ENCODE measurements at regions not wholly inside any gene's neighbourhood (a gene's known extent, or its start where the extent isn't known, plus 50 kb on each side); places are given as distances from the start of the nearest gene placed in this dataset.
"Not testable (repeated sequence)": the region's sequence is repeated elsewhere in the genome, so short reads cannot be mapped to it uniquely, and the experiment has no call there.

DNA sequence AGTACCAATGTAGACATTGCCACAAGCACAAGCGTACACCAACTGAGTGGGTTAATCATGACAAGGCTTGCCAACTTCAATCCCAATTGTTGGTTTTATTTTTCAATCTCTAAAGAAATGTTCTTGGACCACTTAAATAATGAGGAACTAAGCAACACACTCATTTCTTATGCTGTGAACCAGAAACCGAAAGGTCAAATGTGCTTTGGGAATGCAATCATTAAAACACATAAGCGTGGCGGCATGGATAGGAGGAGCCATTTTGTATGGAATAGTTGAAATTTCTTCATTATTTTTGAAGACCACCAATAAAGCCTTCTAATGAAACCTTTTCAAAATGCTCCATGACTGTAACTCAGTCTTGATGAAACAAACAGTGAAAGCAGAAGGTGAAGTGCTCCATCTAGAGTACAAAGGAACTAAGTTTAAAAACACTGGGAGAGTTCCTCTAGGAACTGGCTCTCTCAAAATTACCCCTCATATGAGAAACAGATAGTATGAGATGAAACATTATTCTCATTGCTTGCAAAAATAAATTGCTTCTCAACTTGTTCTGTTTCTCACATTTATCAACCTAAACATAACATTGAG is 113.2 kb upstream of the CHST9 start:
- no peak overlapping the region for H3K4me3 Mint-ChIP-seq
- Histone ChIP-seq H3K23ac (ENCODE audit: insufficient read length, low read depth, low read length) (no peak overlapping the region), H4K8ac (replicated peaks; ENCODE audit: insufficient read length, low read depth, low read length) (no peak overlapping the region), H3K9me3 (ENCODE audit: control insufficient read depth, low read depth, low read length) (no peaks in the 10 kb centered on the region), H3K4me1 (ENCODE audit: insufficient read depth, low read length) (peaks cover 2% of the 10 kb centered on the region; the same call in 1 of the 2 replicates), H3K27me3 (ENCODE audit: insufficient read depth, low read length) (no peaks in the 10 kb centered on the region), H3K79me1 (ENCODE audit: insufficient read depth, low read depth, low read length, poor library complexity, severe bottlenecking) (no peaks in the 10 kb centered on the region), H2AFZ (ENCODE audit: low read length) (no peak overlapping the region), H3K56ac (ENCODE audit: insufficient read length, low read depth, low read length) (no peak overlapping the region), H3K4me2 (ENCODE audit: insufficient read depth, insufficient read length, low read length) (no peak overlapping the region), H2BK12ac (ENCODE audit: insufficient read length, low read depth, low read length) (no peak overlapping the region), H3K9ac (ENCODE audit: extremely low read depth, insufficient read length, low read length) (no peak overlapping the region), H2BK15ac (ENCODE audit: low read depth, low read length) (no peak overlapping the region), H3K27ac (ENCODE audit: insufficient read length, low read depth, low read length) (no peak overlapping the region), H3K14ac (ENCODE audit: insufficient read depth, low read length) (no peak overlapping the region), H2AK5ac (ENCODE audit: insufficient read length, low read length) (no peak overlapping the region), H4K20me1 (ENCODE audit: control insufficient read depth, insufficient read depth, insufficient read length) (no peaks in the 10 kb centered on the region), H3T11ph (ENCODE audit: low read length) (no peak overlapping the region), H3K18ac (ENCODE audit: insufficient read length, low read depth, low read length) (no peak overlapping the region), H2BK20ac (ENCODE audit: low read depth, low read length, poor library complexity, severe bottlenecking) (no peak overlapping the region), H2BK120ac (ENCODE audit: low read depth, low read length, poor library complexity, severe bottlenecking) (no peak overlapping the region), H4K91ac (ENCODE audit: insufficient read length, low read depth, low read length) (no peak overlapping the region), H4K5ac (ENCODE audit: insufficient read length, low read depth, low read length) (no peak overlapping the region), H3K4ac (ENCODE audit: low read depth, low read length) (no peak overlapping the region), H2BK5ac (ENCODE audit: insufficient read length, low read length) (no peak overlapping the region), H3K23me2 (ENCODE audit: insufficient read length, low read depth, low read length, poor library complexity, severe bottlenecking) (no peaks in the 10 kb centered on the region), H3K79me2 (ENCODE audit: insufficient read depth, low read length) (no peaks in the 10 kb centered on the region)
- peaks cover 0 to 2% (median 0%) of the 10 kb centered on the region in 3 experiments; a peak in 2 of 7 replicates for H3K36me3 Mint-ChIP-seq (ENCODE audit: insufficient read depth in 1 of 3, low read depth in 3 of 3)
- H3K4me1 Mint-ChIP-seq, result peaks cover 6 to 16% of the 10 kb centered on the region in 2 experiments
- H3K9me3 Mint-ChIP-seq, result peaks cover 0 to 3% of the 10 kb centered on the region in 2 experiments; a peak in 2 of 5 replicates
- H3K27me3 Mint-ChIP-seq (ENCODE audit: low read depth), result no peaks in the 10 kb centered on the region
- no peak for DNase-seq
- TF ChIP-seq, protein P1, sequence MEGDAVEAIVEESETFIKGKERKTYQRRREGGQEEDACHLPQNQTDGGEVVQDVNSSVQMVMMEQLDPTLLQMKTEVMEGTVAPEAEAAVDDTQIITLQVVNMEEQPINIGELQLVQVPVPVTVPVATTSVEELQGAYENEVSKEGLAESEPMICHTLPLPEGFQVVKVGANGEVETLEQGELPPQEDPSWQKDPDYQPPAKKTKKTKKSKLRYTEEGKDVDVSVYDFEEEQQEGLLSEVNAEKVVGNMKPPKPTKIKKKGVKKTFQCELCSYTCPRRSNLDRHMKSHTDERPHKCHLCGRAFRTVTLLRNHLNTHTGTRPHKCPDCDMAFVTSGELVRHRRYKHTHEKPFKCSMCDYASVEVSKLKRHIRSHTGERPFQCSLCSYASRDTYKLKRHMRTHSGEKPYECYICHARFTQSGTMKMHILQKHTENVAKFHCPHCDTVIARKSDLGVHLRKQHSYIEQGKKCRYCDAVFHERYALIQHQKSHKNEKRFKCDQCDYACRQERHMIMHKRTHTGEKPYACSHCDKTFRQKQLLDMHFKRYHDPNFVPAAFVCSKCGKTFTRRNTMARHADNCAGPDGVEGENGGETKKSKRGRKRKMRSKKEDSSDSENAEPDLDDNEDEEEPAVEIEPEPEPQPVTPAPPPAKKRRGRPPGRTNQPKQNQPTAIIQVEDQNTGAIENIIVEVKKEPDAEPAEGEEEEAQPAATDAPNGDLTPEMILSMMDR (conservative IDR thresholded peaks at IDR 0.05), result peak; percentile 76
- WGBS (ENCODE audit: extremely low coverage, insufficient read length, low lambda C conversion rate), result no CpG with 5 or more reads among the region's 4 CpGs
- H3K27ac Mint-ChIP-seq, result no peak overlapping the region

DNA sequence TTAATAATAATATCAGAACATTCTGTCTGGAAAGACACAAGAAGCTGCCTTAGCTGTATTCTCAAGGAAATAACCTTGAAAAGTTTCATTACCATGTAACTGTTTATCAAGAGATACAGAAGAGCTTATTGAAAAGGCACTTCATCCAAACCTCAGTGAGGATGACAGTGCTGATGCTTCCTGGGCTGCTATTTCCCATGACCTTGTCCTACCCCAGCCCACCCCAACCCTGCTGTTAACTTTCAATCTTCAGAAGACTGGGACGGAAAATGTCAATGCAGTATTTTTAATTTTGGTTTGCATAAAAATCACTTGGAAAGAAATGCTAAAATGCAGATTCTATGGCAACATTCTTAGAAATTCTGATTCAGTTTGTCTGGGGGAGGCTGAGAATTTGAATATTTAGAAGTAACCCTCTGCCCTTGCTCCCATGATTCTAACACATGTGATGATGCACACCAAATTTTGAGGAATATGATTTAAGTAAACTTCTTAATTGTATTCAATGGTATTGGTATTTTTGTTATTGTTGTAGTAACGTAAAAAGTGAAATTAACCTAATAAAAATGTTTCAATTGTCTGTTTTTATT is 101.0 kb upstream of the CHST9 start:
- H3K36me3 Mint-ChIP-seq (ENCODE audit: insufficient read depth in 1 of 3, low read depth in 3 of 3); H2BK20ac ChIP-seq (ENCODE audit: low read depth, low read length, poor library complexity, severe bottlenecking); H3K9me3 ChIP-seq (ENCODE audit: control insufficient read depth, low read depth, low read length); H3K27me3 Mint-ChIP-seq (ENCODE audit: low read depth); H3K79me1 ChIP-seq (ENCODE audit: insufficient read depth, low read depth, low read length, poor library complexity, severe bottlenecking); H3K9ac ChIP-seq (ENCODE audit: extremely low read depth, insufficient read length, low read length); H3T11ph ChIP-seq (ENCODE audit: low read length); H3K27ac Mint-ChIP-seq; H3K18ac ChIP-seq (ENCODE audit: insufficient read length, low read depth, low read length); H3K27me3 ChIP-seq (ENCODE audit: insufficient read depth, low read length); H3K4me1 ChIP-seq (ENCODE audit: insufficient read depth, low read length); H2AFZ ChIP-seq (ENCODE audit: low read length); H4K5ac ChIP-seq (ENCODE audit: insufficient read length, low read depth, low read length); H3K9me3 Mint-ChIP-seq; DNase-seq; H3K23ac ChIP-seq (ENCODE audit: insufficient read length, low read depth, low read length); H3K23me2 ChIP-seq (ENCODE audit: insufficient read length, low read depth, low read length, poor library complexity, severe bottlenecking); H4K91ac ChIP-seq (ENCODE audit: insufficient read length, low read depth, low read length); H3K4me1 Mint-ChIP-seq; H2AK5ac ChIP-seq (ENCODE audit: insufficient read length, low read length); H3K27ac ChIP-seq (ENCODE audit: insufficient read length, low read depth, low read length); H3K79me2 ChIP-seq (ENCODE audit: insufficient read depth, low read length); H3K4ac ChIP-seq (ENCODE audit: low read depth, low read length); H3K4me3 Mint-ChIP-seq; H4K8ac ChIP-seq (replicated peaks; ENCODE audit: insufficient read length, low read depth, low read length); H2BK120ac ChIP-seq (ENCODE audit: low read depth, low read length, poor library complexity, severe bottlenecking); H4K20me1 ChIP-seq (ENCODE audit: control insufficient read depth, insufficient read depth, insufficient read length); H2BK12ac ChIP-seq (ENCODE audit: insufficient read length, low read depth, low read length); H2BK5ac ChIP-seq (ENCODE audit: insufficient read length, low read length); H2BK15ac ChIP-seq (ENCODE audit: low read depth, low read length); H3K14ac ChIP-seq (ENCODE audit: insufficient read depth, low read length); H3K4me2 ChIP-seq (ENCODE audit: insufficient read depth, insufficient read length, low read length); H3K56ac ChIP-seq (ENCODE audit: insufficient read length, low read depth, low read length): not testable (repeated sequence)
- WGBS (ENCODE audit: extremely low coverage, insufficient read length, low lambda C conversion rate), result 100% methylated on average over 1 of the region's 2 CpGs
